Skeletal muscle satellite cell (primary cell): ENCODE measurements at regions not wholly inside any gene's neighbourhood (a gene's known extent, or its start where the extent isn't known, plus 50 kb on each side); places are given as distances from the start of the nearest gene placed in this dataset.

Source experiments
- H3K27me3 ChIP-seq: 2 replicates; pipeline ENCODE4 v1.7.0; 2013; ENCODE audit warnings: low read length; ENCODE audit not compliant: control insufficient read depth, insufficient read depth
- H3K36me3 ChIP-seq: 2 replicates; pipeline ENCODE4 v1.7.0; 2013; ENCODE audit warnings: mild to moderate bottlenecking, control low read depth, low read length; ENCODE audit not compliant: insufficient read depth
- H3K4me1 ChIP-seq: 2 replicates; pipeline ENCODE4 v1.7.0; 2013; ENCODE audit warnings: low read length; ENCODE audit not compliant: control insufficient read depth, insufficient read depth
- H3K4me2 ChIP-seq: 2 replicates; pipeline ENCODE4 v1.7.0; 2013; ENCODE audit warnings: mild to moderate bottlenecking, low read length
- H3K4me3 ChIP-seq: 2 replicates; pipeline ENCODE4 v1.7.0; 2013; ENCODE audit warnings: low read length
- H3K9ac ChIP-seq: 2 replicates; pipeline ENCODE4 v1.7.0; 2013; ENCODE audit warnings: mild to moderate bottlenecking, low read depth, low read length, moderate library complexity
- H3K9me3 ChIP-seq: replicated peaks from 2 replicates; pipeline ENCODE4 v1.7.0; 2013; ENCODE audit warnings: mild to moderate bottlenecking, control low read depth, low read length

- no peak overlapping the region for H3K9ac ChIP-seq
- peaks cover 13% of the 10 kb centered on the region for H3K4me1 ChIP-seq
- H3K36me3 ChIP-seq = no peaks in the 10 kb centered on the region
- peaks cover 42% of the 10 kb centered on the region for H3K27me3 ChIP-seq
- H3K4me2 ChIP-seq = no peak overlapping the region
- H3K9me3 ChIP-seq = no peaks in the 10 kb centered on the region
- H3K4me3 ChIP-seq = no peak overlapping the region
These were observed 106.3 kb upstream of the TOP3B start for GRCh38 chr22:22088658-22089458.

GRCh38 chr22:22087854-22088657 is 105.5 kb upstream of the TOP3B start:
- Histone ChIP-seq H3K9me3 (no peaks in the 10 kb centered on the region), H3K4me3 (no peak overlapping the region), H3K36me3 (no peaks in the 10 kb centered on the region), H3K4me2 (no peak overlapping the region), H3K9ac (no peak overlapping the region), H3K4me1 (peaks cover 13% of the 10 kb centered on the region), H3K27me3 (peaks cover 50% of the 10 kb centered on the region)

- Histone ChIP-seq H3K4me1 (peaks cover 13% of the 10 kb centered on the region), H3K4me3 (no peak overlapping the region), H3K4me2 (no peak overlapping the region), H3K9me3 (no peaks in the 10 kb centered on the region), H3K27me3 (peaks cover 51% of the 10 kb centered on the region), H3K9ac (no peak overlapping the region), H3K36me3 (no peaks in the 10 kb centered on the region)
These were observed 104.0 kb upstream of the TOP3B start for GRCh38 chr22:22086501-22087158.

GRCh38 chr22:22085702-22086500 is 103.3 kb upstream of the TOP3B start:
- Histone ChIP-seq H3K9ac (no peak overlapping the region), H3K27me3 (peaks cover 44% of the 10 kb centered on the region), H3K4me3 (no peak overlapping the region)

GRCh38 chr22:22084089-22084711 is 101.6 kb upstream of the TOP3B start:
- Histone ChIP-seq H3K27me3 (peaks cover 35% of the 10 kb centered on the region), H3K4me1 (peaks cover 13% of the 10 kb centered on the region), H3K9ac (no peak overlapping the region), H3K4me3 (no peak overlapping the region), H3K4me2 (no peak overlapping the region), H3K9me3 (no peaks in the 10 kb centered on the region), H3K36me3 (no peaks in the 10 kb centered on the region)

More at GRCh38 chr22:22085702-22086500, 103.3 kb upstream of the TOP3B start:
- H3K9me3 ChIP-seq = no peaks in the 10 kb centered on the region
- H3K4me2 ChIP-seq = no peak overlapping the region
- H3K36me3 ChIP-seq = no peaks in the 10 kb centered on the region
- peaks cover 13% of the 10 kb centered on the region for H3K4me1 ChIP-seq

- no peaks in the 10 kb centered on the region for H3K36me3 ChIP-seq
- H3K4me3 ChIP-seq = no peak overlapping the region
- peaks cover 25% of the 10 kb centered on the region for H3K27me3 ChIP-seq
- no peaks in the 10 kb centered on the region for H3K9me3 ChIP-seq
- H3K4me1 ChIP-seq = peaks cover 13% of the 10 kb centered on the region
- no peak overlapping the region for H3K9ac ChIP-seq
- no peak overlapping the region for H3K4me2 ChIP-seq
These were observed 100.4 kb upstream of the TOP3B start for GRCh38 chr22:22082960-22083359.

- Histone ChIP-seq H3K4me2 (no peak overlapping the region), H3K9me3 (no peaks in the 10 kb centered on the region), H3K27me3 (peaks cover 25% of the 10 kb centered on the region), H3K4me1 (peaks cover 13% of the 10 kb centered on the region), H3K9ac (no peak overlapping the region), H3K36me3 (no peaks in the 10 kb centered on the region), H3K4me3 (no peak overlapping the region)
These were observed 99.7 kb upstream of the TOP3B start for GRCh38 chr22:22082229-22082835.

- no peak overlapping the region for H3K4me3 ChIP-seq
- H3K9ac ChIP-seq = no peak overlapping the region
- no peaks in the 10 kb centered on the region for H3K9me3 ChIP-seq
- H3K4me2 ChIP-seq = no peak overlapping the region
- peaks cover 25% of the 10 kb centered on the region for H3K27me3 ChIP-seq
- H3K4me1 ChIP-seq = peaks cover 17% of the 10 kb centered on the region
- H3K36me3 ChIP-seq = no peaks in the 10 kb centered on the region
These were observed 97.7 kb upstream of the TOP3B start for GRCh38 chr22:22080270-22080669.

- no peak overlapping the region for H3K4me3 ChIP-seq
- no peaks in the 10 kb centered on the region for H3K9me3 ChIP-seq
- no peaks in the 10 kb centered on the region for H3K36me3 ChIP-seq
- no peak overlapping the region for H3K4me2 ChIP-seq
- H3K9ac ChIP-seq = no peak overlapping the region
- H3K27me3 ChIP-seq = peaks cover 24% of the 10 kb centered on the region
- peaks cover 24% of the 10 kb centered on the region for H3K4me1 ChIP-seq
These were observed 97.0 kb upstream of the TOP3B start for GRCh38 chr22:22079404-22080148.

GRCh38 chr22:22078329-22078728 is 95.7 kb upstream of the TOP3B start:
- H3K9ac ChIP-seq = no peak overlapping the region
- no peak overlapping the region for H3K4me2 ChIP-seq
- peaks cover 13% of the 10 kb centered on the region for H3K27me3 ChIP-seq
- H3K36me3 ChIP-seq = no peaks in the 10 kb centered on the region
- no peak overlapping the region for H3K4me3 ChIP-seq
- peaks cover 34% of the 10 kb centered on the region for H3K4me1 ChIP-seq
- no peaks in the 10 kb centered on the region for H3K9me3 ChIP-seq
